ENCODE measurements at regions not wholly inside any gene's neighbourhood (a gene's known extent, or its start where the extent isn't known, plus 50 kb on each side); places are given as distances from the start of the nearest gene placed in this dataset.
"Not testable (repeated sequence)": the region's sequence is repeated elsewhere in the genome, so short reads cannot be mapped to it uniquely, and the experiment has no call there.

- DNase-seq = peak in 4 of 5 donors; percentile 18 to 88 (median 23)
These were observed 157.0 kb upstream of the CITED2 start for GRCh38 chr6:139531148-139532115.

- DNase-seq = peak in 1 of 5 donors; percentile 63
These were observed 156.1 kb upstream of the CITED2 start for GRCh38 chr6:139530561-139530960.

- DNase-seq = peak in 1 of 5 donors; percentile 21
These were observed 155.0 kb upstream of the CITED2 start for GRCh38 chr6:139529420-139529819.

- DNase-seq = no peak
These were observed 154.0 kb upstream of the CITED2 start for GRCh38 chr6:139528471-139528870.

- no peak for DNase-seq
These were observed 151.0 kb upstream of the CITED2 start for GRCh38 chr6:139525415-139525814.

GRCh38 chr6:139523986-139524385, 149.5 kb upstream of the CITED2 start:
- no peak for DNase-seq

- no peak for DNase-seq
These were observed 148.2 kb upstream of the CITED2 start for GRCh38 chr6:139522511-139523220.

- DNase-seq = no peak
These were observed 146.9 kb upstream of the CITED2 start for GRCh38 chr6:139521338-139521737.

- peak in 1 of 5 donors; percentile 33 for DNase-seq
These were observed 145.9 kb upstream of the CITED2 start for GRCh38 chr6:139520321-139520768.

GRCh38 chr6:139519571-139520031, 145.2 kb upstream of the CITED2 start:
- no peak for DNase-seq

- DNase-seq = no peak
These were observed 144.6 kb upstream of the CITED2 start for GRCh38 chr6:139519097-139519496.

GRCh38 chr6:139518556-139519091, 144.2 kb upstream of the CITED2 start:
- no peak for DNase-seq

GRCh38 chr6:139517998-139518555, 143.6 kb upstream of the CITED2 start:
- DNase-seq = not testable (repeated sequence)

GRCh38 chr6:139515511-139515910, 141.1 kb upstream of the CITED2 start:
- DNase-seq = peak in 1 of 5 donors; percentile 34

GRCh38 chr6:139514819-139515218, 140.4 kb upstream of the CITED2 start:
- DNase-seq = no peak

- DNase-seq = no peak
These were observed 135.8 kb upstream of the CITED2 start for GRCh38 chr6:139510040-139510790.

- DNase-seq = no peak
These were observed 134.7 kb upstream of the CITED2 start for GRCh38 chr6:139509167-139509566.

GRCh38 chr6:139508576-139508975, 134.1 kb upstream of the CITED2 start:
- no peak for DNase-seq

GRCh38 chr6:139508023-139508422, 133.6 kb upstream of the CITED2 start:
- DNase-seq = no peak

GRCh38 chr6:139500977-139501376, 126.5 kb upstream of the CITED2 start:
- DNase-seq = no peak

- DNase-seq = no peak
These were observed 124.3 kb upstream of the CITED2 start for GRCh38 chr6:139498715-139499114.

GRCh38 chr6:139497345-139497961, 123.0 kb upstream of the CITED2 start:
- no peak for DNase-seq
